DND-41 (cell line): ENCODE measurements at regions not wholly inside any gene's neighbourhood (a gene's known extent, or its start where the extent isn't known, plus 50 kb on each side); places are given as distances from the start of the nearest gene placed in this dataset.

Source experiments
- EZH2 ChIP-seq: IDR thresholded peaks from 3 replicates; pipeline ENCODE4 v1.6.1; 2012; ENCODE audit warnings: borderline replicate concordance, low read depth, mild to moderate bottlenecking, moderate library complexity, low read length, inconsistent platforms; ENCODE audit not compliant: severe bottlenecking
- TF ChIP-seq, protein P1 (sequence below): IDR thresholded peaks from 2 replicates; pipeline ENCODE4 v1.5.1; 2012; ENCODE audit warnings: borderline replicate concordance, low read length, moderate library complexity, mild to moderate bottlenecking; ENCODE audit not compliant: poor library complexity, severe bottlenecking; ENCODE audit errors: extremely low read depth

GRCh38 chr9:30010691-30011090 lies 2373.8 kb upstream of the ACO1 start:
- TF ChIP-seq, protein P1, sequence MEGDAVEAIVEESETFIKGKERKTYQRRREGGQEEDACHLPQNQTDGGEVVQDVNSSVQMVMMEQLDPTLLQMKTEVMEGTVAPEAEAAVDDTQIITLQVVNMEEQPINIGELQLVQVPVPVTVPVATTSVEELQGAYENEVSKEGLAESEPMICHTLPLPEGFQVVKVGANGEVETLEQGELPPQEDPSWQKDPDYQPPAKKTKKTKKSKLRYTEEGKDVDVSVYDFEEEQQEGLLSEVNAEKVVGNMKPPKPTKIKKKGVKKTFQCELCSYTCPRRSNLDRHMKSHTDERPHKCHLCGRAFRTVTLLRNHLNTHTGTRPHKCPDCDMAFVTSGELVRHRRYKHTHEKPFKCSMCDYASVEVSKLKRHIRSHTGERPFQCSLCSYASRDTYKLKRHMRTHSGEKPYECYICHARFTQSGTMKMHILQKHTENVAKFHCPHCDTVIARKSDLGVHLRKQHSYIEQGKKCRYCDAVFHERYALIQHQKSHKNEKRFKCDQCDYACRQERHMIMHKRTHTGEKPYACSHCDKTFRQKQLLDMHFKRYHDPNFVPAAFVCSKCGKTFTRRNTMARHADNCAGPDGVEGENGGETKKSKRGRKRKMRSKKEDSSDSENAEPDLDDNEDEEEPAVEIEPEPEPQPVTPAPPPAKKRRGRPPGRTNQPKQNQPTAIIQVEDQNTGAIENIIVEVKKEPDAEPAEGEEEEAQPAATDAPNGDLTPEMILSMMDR, result no peak
- no peak for TF ChIP-seq EZH2
